Keratinocyte (primary cell): ENCODE measurements at regions not wholly inside any gene's neighbourhood (a gene's known extent, or its start where the extent isn't known, plus 50 kb on each side); places are given as distances from the start of the nearest gene placed in this dataset.

ENCODE experiments used
- DNase-seq: peaks from one replicate; pipeline ENCODE4 v3.0.0-alpha.2; 2011; ENCODE audit warnings: low read depth, missing footprints, low spot score
- FAIRE-seq: peaks from 2 replicates; lab custom pipeline; 2011; peaks lifted over from hg19 to GRCh38; lab: Jason Lieb, UNC
- H2AFZ ChIP-seq: 2 replicates; pipeline ENCODE4 v1.6.0; 2012; ENCODE audit warnings: low read length, control low read depth, inconsistent platforms; ENCODE audit not compliant: control insufficient read depth
- H3K27ac ChIP-seq: 2 replicates; pipeline ENCODE4 v1.5.1; 2011; ENCODE audit warnings: low read length; ENCODE audit not compliant: control insufficient read depth, insufficient read depth
- H3K27me3 ChIP-seq: 3 replicates; pipeline ENCODE4 v1.6.0; 2011; ENCODE audit warnings: low read length; ENCODE audit not compliant: control insufficient read depth, insufficient read depth; ENCODE audit errors: extremely low read depth
- H3K36me3 ChIP-seq, 2 experiments: 2 replicates in 1 of 2; 3 replicates in 1 of 2; pipeline ENCODE4 v1.5.1; 2011; ENCODE audit warnings: low read length in 2 of 2, mild to moderate bottlenecking in 1 of 2; ENCODE audit not compliant: control insufficient read depth in 2 of 2, insufficient read depth in 2 of 2; ENCODE audit errors: extremely low read depth in 1 of 2
- H3K4me1 ChIP-seq: 3 replicates; pipeline ENCODE4 v1.5.1; 2011; ENCODE audit warnings: low read length; ENCODE audit not compliant: control insufficient read depth, insufficient read depth; ENCODE audit errors: extremely low read depth
- H3K4me2 ChIP-seq: 3 replicates; pipeline ENCODE4 v1.6.0; 2011; ENCODE audit warnings: low read depth, low read length; ENCODE audit not compliant: control insufficient read depth, insufficient read depth; ENCODE audit errors: extremely low read depth
- H3K4me3 ChIP-seq, 3 experiments: fragments of 200-600 bp in 1 of 3; sonication (generic) in 1 of 3; 2 replicates in 2 of 3; 3 replicates in 1 of 3; pipeline ENCODE4 v1.5.1; 2011 to 2016; ENCODE audit warnings: low read length in 3 of 3, mild to moderate bottlenecking in 3 of 3, control low read depth in 2 of 3, inconsistent platforms in 1 of 3, low read depth in 1 of 3, mixed read lengths in 1 of 3, mixed run types in 1 of 3, moderate library complexity in 1 of 3; ENCODE audit not compliant: control insufficient read depth in 2 of 3, insufficient read depth in 2 of 3; ENCODE audit errors: extremely low read depth in 1 of 3
- H3K79me2 ChIP-seq: 2 replicates; pipeline ENCODE4 v1.6.0; 2012; ENCODE audit warnings: low read length; ENCODE audit not compliant: control insufficient read depth, insufficient read depth
- H3K9ac ChIP-seq: 3 replicates; pipeline ENCODE4 v1.6.0; 2011; ENCODE audit warnings: low read length; ENCODE audit not compliant: control insufficient read depth, insufficient read depth; ENCODE audit errors: extremely low read depth
- H3K9me1 ChIP-seq: 3 replicates; pipeline ENCODE4 v1.6.0; 2011; ENCODE audit warnings: low read length; ENCODE audit not compliant: control insufficient read depth, insufficient read depth; ENCODE audit errors: extremely low read depth
- H3K9me3 ChIP-seq: 2 replicates; pipeline ENCODE4 v1.5.1; 2012; ENCODE audit warnings: low read depth, low read length; ENCODE audit not compliant: control insufficient read depth
- H4K20me1 ChIP-seq: 3 replicates; pipeline ENCODE4 v1.6.0; 2011; ENCODE audit warnings: low read length; ENCODE audit not compliant: control insufficient read depth, insufficient read depth; ENCODE audit errors: extremely low read depth
- EZH2 ChIP-seq: IDR thresholded peaks from one replicate; pipeline ENCODE4 v1.6.1; 2012; ENCODE audit warnings: inconsistent platforms, mild to moderate bottlenecking, low read length, moderate library complexity
- dilution Hi-C: fragments of 300-500 bp; cut with MboI; formaldehyde crosslinking; loops from one replicate; pipeline ENCODE4 v1.7.0; 2020; ENCODE audit warnings: low sequenced_read_pairs; ENCODE audit not compliant: extremely low pct_ligation_motif_present
- TF ChIP-seq, protein P1 (sequence below), 3 experiments: IDR thresholded peaks in 1 of 3; conservative IDR thresholded peaks in 1 of 3; optimal IDR thresholded peaks in 1 of 3; 2 replicates in 2 of 3; 3 replicates in 1 of 3; pipeline versions ENCODE3 to v1.5.1; 2011; ENCODE audit warnings: low read length in 3 of 3, mild to moderate bottlenecking in 3 of 3, moderate library complexity in 2 of 3, control low read depth in 1 of 3, inconsistent platforms in 1 of 3; ENCODE audit not compliant: insufficient read depth in 2 of 3; ENCODE audit errors: extremely low read depth in 1 of 3

- Histone ChIP-seq H3K4me1 (no peaks in the 10 kb centered on the region), H3K4me2 (no peak overlapping the region), H3K9me1 (no peaks in the 10 kb centered on the region), H3K9me3 (no peaks in the 10 kb centered on the region), H3K4me3 (no peak overlapping the region), H3K27me3 (no peaks in the 10 kb centered on the region), H3K79me2 (no peaks in the 10 kb centered on the region), H3K27ac (no peak overlapping the region), H3K36me3 (no peaks in the 10 kb centered on the region), H4K20me1 (no peaks in the 10 kb centered on the region), H3K9ac (no peak overlapping the region), H2AFZ (no peak overlapping the region)
- dilution Hi-C loops, result no loop called here
- FAIRE-seq (no peak), DNase-seq (no peak)
- no peak for TF ChIP-seq EZH2
- TF ChIP-seq, protein P1, sequence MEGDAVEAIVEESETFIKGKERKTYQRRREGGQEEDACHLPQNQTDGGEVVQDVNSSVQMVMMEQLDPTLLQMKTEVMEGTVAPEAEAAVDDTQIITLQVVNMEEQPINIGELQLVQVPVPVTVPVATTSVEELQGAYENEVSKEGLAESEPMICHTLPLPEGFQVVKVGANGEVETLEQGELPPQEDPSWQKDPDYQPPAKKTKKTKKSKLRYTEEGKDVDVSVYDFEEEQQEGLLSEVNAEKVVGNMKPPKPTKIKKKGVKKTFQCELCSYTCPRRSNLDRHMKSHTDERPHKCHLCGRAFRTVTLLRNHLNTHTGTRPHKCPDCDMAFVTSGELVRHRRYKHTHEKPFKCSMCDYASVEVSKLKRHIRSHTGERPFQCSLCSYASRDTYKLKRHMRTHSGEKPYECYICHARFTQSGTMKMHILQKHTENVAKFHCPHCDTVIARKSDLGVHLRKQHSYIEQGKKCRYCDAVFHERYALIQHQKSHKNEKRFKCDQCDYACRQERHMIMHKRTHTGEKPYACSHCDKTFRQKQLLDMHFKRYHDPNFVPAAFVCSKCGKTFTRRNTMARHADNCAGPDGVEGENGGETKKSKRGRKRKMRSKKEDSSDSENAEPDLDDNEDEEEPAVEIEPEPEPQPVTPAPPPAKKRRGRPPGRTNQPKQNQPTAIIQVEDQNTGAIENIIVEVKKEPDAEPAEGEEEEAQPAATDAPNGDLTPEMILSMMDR (optimal IDR thresholded peaks at IDR 0.05 in 1 of 3, IDR thresholded peaks at IDR 0.05 in 1 of 3, conservative IDR thresholded peaks at IDR 0.05 in 1 of 3; ENCODE audit: extremely low read depth in 1 of 3, insufficient read depth in 2 of 3, low read length in 3 of 3), result no peak
Measured at GRCh38 chr1:221877311-221877710, 135.4 kb upstream of the DUSP10 start.

DNA sequence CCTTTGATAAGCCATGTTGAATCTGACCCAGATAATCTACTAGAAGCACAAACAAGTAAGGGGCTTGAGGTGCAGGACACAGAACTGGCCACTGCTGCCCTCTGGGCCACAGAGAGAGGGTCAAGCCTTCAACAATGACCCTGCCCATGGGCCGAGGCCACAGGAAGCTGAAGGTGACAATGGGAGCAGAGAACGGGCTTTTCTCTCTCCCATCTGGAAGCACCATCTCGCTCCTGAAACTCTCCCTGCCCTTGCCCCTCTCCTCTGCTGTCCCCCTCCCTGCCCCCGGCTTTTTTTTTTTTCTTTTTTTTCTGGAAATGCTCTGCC, 133.1 kb upstream of the DUSP10 start:
- Histone ChIP-seq H2AFZ (no peak overlapping the region), H3K27me3 (no peaks in the 10 kb centered on the region), H4K20me1 (no peaks in the 10 kb centered on the region), H3K4me1 (no peaks in the 10 kb centered on the region), H3K4me3 (no peak overlapping the region), H3K79me2 (no peaks in the 10 kb centered on the region), H3K9me1 (no peaks in the 10 kb centered on the region), H3K9ac (no peak overlapping the region), H3K27ac (no peak overlapping the region), H3K36me3 (no peaks in the 10 kb centered on the region), H3K9me3 (no peaks in the 10 kb centered on the region), H3K4me2 (no peak overlapping the region)
- DNase-seq (no peak), FAIRE-seq (no peak)
- dilution Hi-C loops, result no loop called here
- TF ChIP-seq, protein P1 (optimal IDR thresholded peaks at IDR 0.05 in 1 of 3, IDR thresholded peaks at IDR 0.05 in 1 of 3, conservative IDR thresholded peaks at IDR 0.05 in 1 of 3; ENCODE audit: extremely low read depth in 1 of 3, insufficient read depth in 2 of 3, low read length in 3 of 3), result no peak
